GM12878 (cell line): ENCODE measurements at regions not wholly inside any gene's neighbourhood (a gene's known extent, or its start where the extent isn't known, plus 50 kb on each side); places are given as distances from the start of the nearest gene placed in this dataset.
A peak's percentile ranks its signal among the peaks of the same experiment; 100 is the strongest.

ENCODE experiments used
- ATF7 ChIP-seq: fragments of 450-650 bp; IDR thresholded peaks from 2 replicates; pipeline ENCODE4 v1.6.1; 2016; ENCODE audit warnings: low read depth, mild to moderate bottlenecking
- CBX5 ChIP-seq: sonication (generic); IDR thresholded peaks from 2 replicates; pipeline ENCODE4 v1.6.1; 2016; ENCODE audit warnings: low read depth, moderate library complexity, mild to moderate bottlenecking, inconsistent platforms
- CREM ChIP-seq: IDR thresholded peaks from 2 replicates; pipeline ENCODE4 v1.6.1; 2014; ENCODE audit warnings: antibody characterized with exemption, low read depth
- E2F4 ChIP-seq: IDR thresholded peaks from 2 replicates; pipeline ENCODE4 v1.6.1; 2012; ENCODE audit warnings: low read depth, low read length, improper control_type of control experiment
- HDGF ChIP-seq: fragments of 450-650 bp; IDR thresholded peaks from 2 replicates; pipeline ENCODE4 v1.6.1; 2016; ENCODE audit warnings: antibody characterized with exemption
- KAT2A ChIP-seq: conservative IDR thresholded peaks from 2 replicates; pipeline ENCODE4 v1.6.1; 2011; ENCODE audit warnings: low read depth, low read length; ENCODE audit not compliant: control insufficient read depth
- NFXL1 ChIP-seq: fragments of 450-650 bp; IDR thresholded peaks from 2 replicates; pipeline ENCODE4 v1.6.1; 2017; ENCODE audit warnings: antibody characterized with exemption, mild to moderate bottlenecking, borderline replicate concordance
- NFYB ChIP-seq: IDR thresholded peaks from 2 replicates; pipeline ENCODE4 v1.6.1; 2011; ENCODE audit warnings: low read depth, mild to moderate bottlenecking, low read length, improper control_type of control experiment, moderate library complexity; ENCODE audit not compliant: insufficient read depth
- PBX3 ChIP-seq: IDR thresholded peaks from 2 replicates; pipeline ENCODE4 v1.6.1; 2011; ENCODE audit warnings: mild to moderate bottlenecking, low read depth, low read length, moderate library complexity; ENCODE audit not compliant: insufficient replicate concordance
- POLR2A ChIP-seq: IDR thresholded peaks from 2 replicates; pipeline ENCODE4 v1.6.1; 2011; ENCODE audit warnings: low read depth, mild to moderate bottlenecking, low read length
- POLR2AphosphoS2 ChIP-seq: IDR thresholded peaks from 2 replicates; pipeline ENCODE4 v1.6.1; 2011; ENCODE audit warnings: low read depth, mild to moderate bottlenecking, low read length, improper control_type of control experiment, moderate library complexity
- POLR2AphosphoS5 ChIP-seq: IDR thresholded peaks from 2 replicates; pipeline ENCODE4 v1.6.1; 2011; ENCODE audit warnings: mild to moderate bottlenecking, low read length, inconsistent platforms
- RELA ChIP-seq: fragments of 450-650 bp; IDR thresholded peaks from 2 replicates; pipeline ENCODE4 v1.8.0; 2014; ENCODE audit warnings: borderline replicate concordance; ENCODE audit not compliant: partially characterized antibody
- REST ChIP-seq: IDR thresholded peaks from 2 replicates; pipeline ENCODE4 v1.6.1; 2012; ENCODE audit warnings: mild to moderate bottlenecking, low read depth, low read length
- RUNX3 ChIP-seq: IDR thresholded peaks from 2 replicates; pipeline ENCODE4 v1.6.1; 2012; ENCODE audit warnings: low read length, inconsistent platforms
- STAT3 ChIP-seq: IDR thresholded peaks from 2 replicates; pipeline ENCODE4 v1.6.1; 2011; ENCODE audit warnings: low read depth, low read length, improper control_type of control experiment
- TARDBP ChIP-seq: IDR thresholded peaks from 2 replicates; pipeline ENCODE4 v1.6.1; 2016; ENCODE audit warnings: borderline replicate concordance
- TCF3 ChIP-seq: IDR thresholded peaks from 2 replicates; pipeline ENCODE4 v1.6.1; 2012; ENCODE audit warnings: low read depth, mild to moderate bottlenecking, low read length, borderline replicate concordance; ENCODE audit not compliant: insufficient read depth

- TF ChIP-seq NFXL1 (no peak), TARDBP (no peak), POLR2AphosphoS2 (no peak), CREM (no peak), REST (no peak), POLR2AphosphoS5 (no peak), RUNX3 (peak; percentile 53), POLR2A (no peak), NFYB (no peak), PBX3 (no peak), CBX5 (peak; percentile 74; the same call in 1 of the 2 replicates), HDGF (no peak), TCF3 (0 out of 2 replicates have a peak, but pooled peaks have one; percentile 45), ATF7 (no peak), KAT2A (no peak), E2F4 (no peak), STAT3 (no peak), RELA (peak; percentile 80)
Observed at GRCh38 chr7:70890147-70890969, 241.6 kb upstream of the GALNT17 start (continued).
